Tibial nerve (tissue), 4 donors: ENCODE measurements at regions not wholly inside any gene's neighbourhood (a gene's known extent, or its start where the extent isn't known, plus 50 kb on each side); places are given as distances from the start of the nearest gene placed in this dataset.
"Not testable (repeated sequence)": the region's sequence is repeated elsewhere in the genome, so short reads cannot be mapped to it uniquely, and the experiment has no call there.

Experiments used
- DNase-seq, 2 donors: peaks; one replicate each; pipeline ENCODE4 v3.0.0-alpha.2; 2019; ENCODE audit warnings: low spot score in 2 of 2
- H3K27ac ChIP-seq, 4 donors: fragments of 200-600 bp; sonication (generic) in 3 of 4; one replicate each; pipeline ENCODE4 v1.5.1; 2017 to 2019; ENCODE audit warnings: mild to moderate bottlenecking in 1 of 4
- H3K27me3 ChIP-seq, 2 donors: fragments of 200-600 bp; sonication (generic) in 1 of 2; one replicate each; pipeline versions ENCODE4 v1.5.1 to v1.6.0; 2017 to 2019
- H3K36me3 ChIP-seq, 3 donors: fragments of 200-600 bp; sonication (generic); one replicate each; pipeline ENCODE4 v1.5.1; 2018 to 2019
- H3K4me1 ChIP-seq, 4 donors: fragments of 200-600 bp; sonication (generic) in 3 of 4; one replicate each; pipeline ENCODE4 v1.5.1; 2017 to 2019
- H3K4me3 ChIP-seq, 4 donors: fragments of 200-600 bp; sonication (generic) in 3 of 4; one replicate each; pipeline ENCODE4 v1.5.1; 2017 to 2019; ENCODE audit warnings: mild to moderate bottlenecking in 1 of 4, moderate library complexity in 1 of 4
- H3K9me3 ChIP-seq, 4 donors: fragments of 200-600 bp; sonication (generic) in 3 of 4; one replicate each; pipeline ENCODE4 v1.5.1; 2017 to 2019
- EP300 ChIP-seq, 2 donors: sonication (generic); formaldehyde crosslinking; IDR thresholded peaks; one replicate each; pipeline ENCODE4 v1.6.1; 2017; ENCODE audit warnings: antibody characterized with exemption in 2 of 2, mild to moderate bottlenecking in 1 of 2
- POLR2A ChIP-seq, 2 donors: fragments of 450-650 bp; IDR thresholded peaks; one replicate each; pipeline ENCODE4 v1.6.1; 2017; ENCODE audit warnings: antibody characterized with exemption in 2 of 2, mild to moderate bottlenecking in 2 of 2, moderate library complexity in 2 of 2
- WGBS, 2 donors: methylation state at CpG; one replicate each; pipeline ENCODE4 v1.1.5; 2018; 5-methylcytosine and 5-hydroxymethylcytosine counted together
- TF ChIP-seq, protein P1 (sequence below), 5 experiments: fragments of 200-600 bp in 3 of 5; fragments of 450-650 bp in 2 of 5; sonication (generic) in 3 of 5; IDR thresholded peaks; one replicate each; pipeline ENCODE4 v1.5.1; 2016 to 2019; ENCODE audit warnings: antibody characterized with exemption in 5 of 5, mild to moderate bottlenecking in 3 of 5, moderate library complexity in 2 of 5

DNA sequence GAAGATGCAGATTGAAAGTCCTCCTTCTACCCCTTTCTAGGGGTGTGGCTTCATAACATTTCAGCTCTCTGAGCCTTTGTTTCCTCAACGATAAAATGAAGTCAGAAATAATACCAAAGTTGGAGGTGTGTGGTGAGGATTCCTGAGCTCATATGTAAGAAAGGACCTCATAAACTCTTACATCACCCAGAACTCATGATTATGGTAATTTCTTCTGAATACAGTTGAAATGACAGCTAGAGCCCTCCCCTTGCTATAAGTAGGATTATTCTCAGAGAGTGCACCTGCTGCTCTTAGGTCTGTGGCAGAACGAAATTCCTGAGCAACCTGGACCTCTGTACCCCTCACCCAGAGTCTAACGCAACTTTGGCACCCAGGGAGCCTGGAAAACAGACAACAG is 291.4 kb upstream of the KLF4 start:
- DNase-seq: no peak
- TF ChIP-seq EP300 (IDR thresholded peaks at IDR 0.05): no peak
- TF ChIP-seq POLR2A (IDR thresholded peaks at IDR 0.05): no peak
- TF ChIP-seq, protein P1, sequence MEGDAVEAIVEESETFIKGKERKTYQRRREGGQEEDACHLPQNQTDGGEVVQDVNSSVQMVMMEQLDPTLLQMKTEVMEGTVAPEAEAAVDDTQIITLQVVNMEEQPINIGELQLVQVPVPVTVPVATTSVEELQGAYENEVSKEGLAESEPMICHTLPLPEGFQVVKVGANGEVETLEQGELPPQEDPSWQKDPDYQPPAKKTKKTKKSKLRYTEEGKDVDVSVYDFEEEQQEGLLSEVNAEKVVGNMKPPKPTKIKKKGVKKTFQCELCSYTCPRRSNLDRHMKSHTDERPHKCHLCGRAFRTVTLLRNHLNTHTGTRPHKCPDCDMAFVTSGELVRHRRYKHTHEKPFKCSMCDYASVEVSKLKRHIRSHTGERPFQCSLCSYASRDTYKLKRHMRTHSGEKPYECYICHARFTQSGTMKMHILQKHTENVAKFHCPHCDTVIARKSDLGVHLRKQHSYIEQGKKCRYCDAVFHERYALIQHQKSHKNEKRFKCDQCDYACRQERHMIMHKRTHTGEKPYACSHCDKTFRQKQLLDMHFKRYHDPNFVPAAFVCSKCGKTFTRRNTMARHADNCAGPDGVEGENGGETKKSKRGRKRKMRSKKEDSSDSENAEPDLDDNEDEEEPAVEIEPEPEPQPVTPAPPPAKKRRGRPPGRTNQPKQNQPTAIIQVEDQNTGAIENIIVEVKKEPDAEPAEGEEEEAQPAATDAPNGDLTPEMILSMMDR (IDR thresholded peaks at IDR 0.05): no peak
- Histone ChIP-seq H3K27me3 (no peaks in the 10 kb centered on the region), H3K9me3 (no peaks in the 10 kb centered on the region), H3K4me3 (no peak overlapping the region), H3K4me1 (peaks cover 0 to 11% (median 2%) of the 10 kb centered on the region in 4 donors), H3K36me3 (no peaks in the 10 kb centered on the region), H3K27ac (no peak overlapping the region)
- WGBS, 2 donors: 43 to 64% methylated on average over 3 of the region's 3 CpGs

DNA sequence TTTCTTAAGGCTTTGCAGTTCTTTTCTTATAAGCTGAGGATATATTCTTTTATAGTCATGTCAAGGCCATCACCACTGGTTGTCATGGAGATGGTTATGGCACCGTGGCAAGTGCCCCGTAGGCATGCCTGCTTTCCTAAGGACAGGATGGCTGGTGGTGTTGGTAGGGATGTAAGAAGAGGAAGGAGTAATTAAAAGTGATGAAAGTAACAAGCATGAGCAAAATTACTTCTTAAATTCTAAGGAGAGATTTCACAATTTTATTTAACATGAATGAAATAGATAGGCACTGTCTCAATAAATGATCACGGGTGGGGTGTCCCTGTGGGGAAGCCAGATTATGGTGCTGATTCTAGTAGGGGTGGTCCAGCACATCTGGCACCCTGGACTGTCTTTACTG is 290.2 kb upstream of the KLF4 start:
- no peaks in the 10 kb centered on the region for H3K36me3 ChIP-seq

DNA sequence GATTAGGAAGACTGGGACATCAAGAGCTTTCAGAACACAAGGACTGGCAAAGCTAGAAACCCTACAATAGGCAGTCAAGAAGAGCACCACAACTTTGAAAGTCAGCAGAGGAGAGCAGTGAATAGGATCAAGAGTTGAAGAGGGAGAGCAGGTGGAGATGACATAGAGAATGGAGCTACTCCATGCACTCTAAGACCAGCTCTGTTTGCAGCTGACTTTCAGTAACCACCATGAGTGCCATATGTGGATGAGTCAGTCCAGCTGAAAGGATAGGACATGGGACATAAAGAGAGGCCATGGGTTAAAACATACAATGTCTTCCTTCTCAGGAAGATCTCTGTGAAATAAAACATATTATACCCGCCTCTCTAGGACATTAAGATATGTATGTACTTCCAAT is 289.1 kb upstream of the KLF4 start:
- Histone ChIP-seq H3K27me3 (no peaks in the 10 kb centered on the region), H3K27ac (no peak overlapping the region), H3K36me3 (no peaks in the 10 kb centered on the region), H3K9me3 (no peaks in the 10 kb centered on the region), H3K4me1 (no peaks in the 10 kb centered on the region), H3K4me3 (no peak overlapping the region)
- no peak for DNase-seq
- TF ChIP-seq EP300 (IDR thresholded peaks at IDR 0.05) (no peak), POLR2A (IDR thresholded peaks at IDR 0.05) (no peak)
- TF ChIP-seq, protein P1 (IDR thresholded peaks at IDR 0.05): no peak
- 90 to 92% methylated on average over 1 of the region's 1 CpG for WGBS, 2 donors

More for the DNA sequence above, 290.2 kb upstream of the KLF4 start:
- no peak for DNase-seq
- Histone ChIP-seq H3K4me3 (no peak overlapping the region), H3K27ac (no peak overlapping the region), H3K27me3 (no peaks in the 10 kb centered on the region), H3K9me3 (no peaks in the 10 kb centered on the region), H3K4me1 (peaks cover 0 to 7% (median 2%) of the 10 kb centered on the region in 4 donors)
- TF ChIP-seq, protein P1 (IDR thresholded peaks at IDR 0.05): no peak
- TF ChIP-seq EP300 (IDR thresholded peaks at IDR 0.05): no peak
- WGBS, 2 donors: 79 to 81% methylated on average over 3 of the region's 3 CpGs

DNA sequence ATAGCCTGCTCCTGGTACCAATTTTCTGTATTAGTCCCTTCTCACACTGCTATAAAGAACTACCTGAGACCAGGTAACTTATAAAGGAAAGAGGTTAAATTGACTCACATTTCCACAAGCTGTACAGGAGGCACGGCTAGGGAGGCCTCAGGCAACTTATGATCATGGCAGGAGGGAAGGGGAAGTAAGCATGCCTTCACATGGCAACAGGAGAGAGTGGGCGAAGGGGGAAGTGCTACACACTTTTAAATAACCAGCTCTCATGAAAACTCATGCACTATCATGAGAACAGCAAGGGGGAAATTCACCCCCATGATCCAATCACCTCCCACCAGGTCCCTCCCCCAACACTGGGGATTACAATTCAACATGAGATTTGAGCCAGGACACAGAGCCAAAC is 284.5 kb upstream of the KLF4 start:
- 74 to 75% methylated on average over 2 of the region's 2 CpGs for WGBS, 2 donors
- H3K4me1 ChIP-seq, DNase-seq, H3K9me3 ChIP-seq, H3K27ac ChIP-seq, H3K27me3 ChIP-seq, H3K4me3 ChIP-seq, H3K36me3 ChIP-seq: not testable (repeated sequence)

DNA sequence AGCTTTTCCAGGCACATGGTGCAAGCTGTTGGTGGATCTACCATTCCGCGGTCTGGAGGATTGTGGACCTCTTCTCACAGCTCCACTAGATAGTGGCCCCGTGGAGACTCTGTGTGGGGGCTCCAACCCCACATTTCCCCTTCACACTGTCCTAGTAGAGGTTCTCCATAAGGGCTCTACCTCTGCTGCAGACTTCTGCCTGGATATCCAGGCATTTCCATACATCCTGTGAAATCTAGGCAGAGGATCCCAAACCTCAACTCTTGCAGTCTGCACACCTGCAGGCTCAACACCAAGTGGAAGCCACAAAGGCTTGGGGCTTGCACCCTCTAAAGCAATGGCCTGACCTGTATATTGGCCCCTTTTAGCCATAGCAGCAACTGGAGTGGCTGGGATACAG is 283.4 kb upstream of the KLF4 start:
- Histone ChIP-seq H3K4me1 (no peaks in the 10 kb centered on the region), H3K27me3 (no peaks in the 10 kb centered on the region), H3K27ac (no peak overlapping the region), H3K36me3 (no peaks in the 10 kb centered on the region), H3K9me3 (peaks cover 0 to 7% (median 2%) of the 10 kb centered on the region in 4 donors), H3K4me3 (no peak overlapping the region)
- TF ChIP-seq, protein P1 (IDR thresholded peaks at IDR 0.05): no peak
- TF ChIP-seq EP300 (IDR thresholded peaks at IDR 0.05): no peak
- no peak for TF ChIP-seq POLR2A (IDR thresholded peaks at IDR 0.05)
- no peak for DNase-seq
- 83 to 84% methylated on average over 3 of the region's 3 CpGs for WGBS, 2 donors

DNA sequence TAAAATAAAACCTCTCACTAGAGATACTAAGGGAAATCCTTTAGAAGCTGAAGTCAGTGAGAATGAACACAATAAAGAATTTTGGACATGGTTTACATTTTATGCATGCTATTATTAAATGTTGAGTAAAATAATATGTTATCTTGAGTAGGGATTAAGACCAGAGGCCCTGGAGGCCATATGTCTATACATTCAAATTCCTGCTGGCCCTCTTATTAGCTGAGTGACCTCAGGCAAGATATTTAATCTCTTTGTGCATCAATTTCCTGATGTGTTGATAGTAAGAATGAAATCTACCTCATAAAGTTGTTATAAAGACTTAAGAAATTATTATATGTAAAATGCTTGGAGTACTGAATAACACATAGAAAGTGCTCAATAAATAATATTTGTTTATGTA is 281.1 kb upstream of the KLF4 start:
- no peaks in the 10 kb centered on the region for H3K4me1 ChIP-seq
- TF ChIP-seq, protein P1 (IDR thresholded peaks at IDR 0.05): no peak
- TF ChIP-seq POLR2A (IDR thresholded peaks at IDR 0.05): no peak
- no peaks in the 10 kb centered on the region for H3K27me3 ChIP-seq
- H3K9me3 ChIP-seq: peaks cover 0 to 7% (median 2%) of the 10 kb centered on the region in 4 donors
- no peaks in the 10 kb centered on the region for H3K36me3 ChIP-seq
- no peak overlapping the region for H3K4me3 ChIP-seq
- H3K27ac ChIP-seq: no peak overlapping the region
- no peak for DNase-seq
